ENCODE measurements at regions not wholly inside any gene's neighbourhood (a gene's known extent, or its start where the extent isn't known, plus 50 kb on each side); places are given as distances from the start of the nearest gene placed in this dataset.

GRCh38 chr12:60259225-60259624 is 663.4 kb downstream of the SLC16A7 start:
- no peak for DNase-seq

GRCh38 chr12:60262378-60262777 is 666.5 kb downstream of the SLC16A7 start:
- DNase-seq = no peak

GRCh38 chr12:60263161-60263560 is 667.3 kb downstream of the SLC16A7 start:
- DNase-seq = no peak

GRCh38 chr12:60263836-60264493 is 668.1 kb downstream of the SLC16A7 start:
- no peak for DNase-seq

- DNase-seq = no peak
These were observed 669.9 kb downstream of the SLC16A7 start for GRCh38 chr12:60265741-60266140.

- no peak for DNase-seq
These were observed 670.6 kb downstream of the SLC16A7 start for GRCh38 chr12:60266381-60266852.

- no peak for DNase-seq
These were observed 673.9 kb downstream of the SLC16A7 start for GRCh38 chr12:60269611-60270269.

GRCh38 chr12:60271816-60272215 is 676.0 kb downstream of the SLC16A7 start:
- DNase-seq = no peak

- DNase-seq = no peak
These were observed 682.4 kb downstream of the SLC16A7 start for GRCh38 chr12:60278209-60278608.

- DNase-seq = no peak
These were observed 683.4 kb downstream of the SLC16A7 start for GRCh38 chr12:60279221-60279620.

- no peak for DNase-seq
These were observed 685.7 kb downstream of the SLC16A7 start for GRCh38 chr12:60281522-60281921.

GRCh38 chr12:60290532-60290931 is 694.7 kb downstream of the SLC16A7 start:
- DNase-seq = no peak

- no peak for DNase-seq
These were observed 712.6 kb downstream of the SLC16A7 start for GRCh38 chr12:60308366-60308991.

GRCh38 chr12:60311940-60312339 is 716.1 kb downstream of the SLC16A7 start:
- DNase-seq = no peak

- DNase-seq = no peak
These were observed 721.5 kb downstream of the SLC16A7 start for GRCh38 chr12:60317361-60317760.

- no peak for DNase-seq
These were observed 728.9 kb downstream of the SLC16A7 start for GRCh38 chr12:60324746-60325145.

- no peak for DNase-seq
These were observed 737.6 kb downstream of the SLC16A7 start for GRCh38 chr12:60333461-60333860.

GRCh38 chr12:60335745-60336144 is 739.9 kb downstream of the SLC16A7 start:
- DNase-seq = no peak

GRCh38 chr12:60337839-60338549 is 742.2 kb downstream of the SLC16A7 start:
- DNase-seq = no peak

- no peak for DNase-seq
These were observed 749.6 kb downstream of the SLC16A7 start for GRCh38 chr12:60345442-60345841.

- DNase-seq = no peak
These were observed 753.6 kb downstream of the SLC16A7 start for GRCh38 chr12:60349232-60349978.

GRCh38 chr12:60387356-60387755 is 791.5 kb downstream of the SLC16A7 start:
- no peak for DNase-seq

- no peak for DNase-seq
These were observed 795.2 kb downstream of the SLC16A7 start for GRCh38 chr12:60391051-60391450.

Measured in NCI-H1105 (cell line).